SK-N-SH (cell line): ENCODE measurements at regions not wholly inside any gene's neighbourhood (a gene's known extent, or its start where the extent isn't known, plus 50 kb on each side); places are given as distances from the start of the nearest gene placed in this dataset.

Experiments
- CTCF ChIA-PET: fragments of 300-600, 350-600 bp; formaldehyde crosslinking; extraction: SDS; loops from one replicate; lab custom pipeline; 2021; lab: Yijun Ruan, JAX
- POLR2A ChIA-PET: fragments of 350-600 bp; sonication (Branson Sonifier 250); formaldehyde crosslinking; extraction: SDS; loops from one replicate; lab custom pipeline; 2020; ENCODE audit warnings: antibody characterized with exemption, inconsistent platforms; lab: Yijun Ruan, JAX
- DNase-seq: peaks from one replicate; pipeline ENCODE4 v3.0.0; 2012
- H2AFZ ChIP-seq: fragments of 200-600 bp; sonication (generic); 2 replicates; pipeline ENCODE4 v1.8.1; 2016; ENCODE audit warnings: antibody characterized with exemption, mild to moderate bottlenecking, low read depth
- H3F3A ChIP-seq: fragments of 200-600 bp; sonication (generic); replicated peaks from 2 replicates; pipeline ENCODE3; 2016; ENCODE audit warnings: antibody characterized with exemption, mild to moderate bottlenecking; ENCODE audit not compliant: insufficient read depth
- H3K27ac ChIP-seq, 2 experiments: fragments of 200-500 bp in 1 of 2; fragments of 200-600 bp in 1 of 2; sonication (Bioruptor generic) in 1 of 2; sonication (generic), shearing (Covaris generic) in 1 of 2; 2 replicates each; pipeline versions ENCODE4 v1.5.1 to v1.6.1; 2014 to 2016; ENCODE audit warnings: low read depth in 2 of 2, inconsistent platforms in 1 of 2, low read length in 1 of 2, mild to moderate bottlenecking in 1 of 2, mixed read lengths in 1 of 2
- H3K27me3 ChIP-seq: fragments of 200-600 bp; sonication (generic), shearing (Covaris generic); 2 replicates; pipeline ENCODE4 v1.6.1; 2016; ENCODE audit warnings: mixed run types; ENCODE audit not compliant: insufficient read depth
- H3K36me3 ChIP-seq, 2 experiments: fragments of 200-500 bp in 1 of 2; fragments of 200-600 bp in 1 of 2; sonication (Bioruptor generic) in 1 of 2; sonication (generic) in 1 of 2; replicated peaks in 1 of 2; 2 replicates each; pipeline versions ENCODE3 to v1.5.1; 2014 to 2016; ENCODE audit warnings: low read length in 1 of 2, mild to moderate bottlenecking in 1 of 2; ENCODE audit not compliant: insufficient read depth in 2 of 2, control insufficient read depth in 1 of 2
- H3K4me1 ChIP-seq, 2 experiments: fragments of 200-500 bp in 1 of 2; fragments of 200-600 bp in 1 of 2; sonication (Bioruptor generic) in 1 of 2; sonication (generic), shearing (Covaris generic) in 1 of 2; 2 replicates each; pipeline versions ENCODE4 v1.5.1 to v1.6.1; 2014 to 2016; ENCODE audit warnings: low read depth in 1 of 2, low read length in 1 of 2, mixed run types in 1 of 2; ENCODE audit not compliant: insufficient read depth in 2 of 2, control insufficient read depth in 1 of 2
- H3K4me2 ChIP-seq: fragments of 200-600 bp; sonication (generic), shearing (Covaris generic); 2 replicates; pipeline ENCODE4 v1.6.1; 2017; ENCODE audit warnings: mixed run types
- H3K4me3 ChIP-seq, 2 experiments: fragments of 200-500 bp in 1 of 2; fragments of 200-600 bp in 1 of 2; sonication (Bioruptor generic) in 1 of 2; sonication (generic), shearing (Covaris generic) in 1 of 2; 2 replicates each; pipeline versions ENCODE4 v1.5.1 to v1.8.1; 2014 to 2016; ENCODE audit warnings: low read depth in 2 of 2, inconsistent platforms in 1 of 2, low read length in 1 of 2, mild to moderate bottlenecking in 1 of 2, mixed read lengths in 1 of 2, moderate library complexity in 1 of 2
- H3K79me2 ChIP-seq: fragments of 200-600 bp; sonication (generic); 2 replicates; pipeline ENCODE4 v1.8.1; 2017; ENCODE audit warnings: mild to moderate bottlenecking; ENCODE audit not compliant: insufficient read depth
- H3K9ac ChIP-seq: fragments of 200-600 bp; sonication (generic); 2 replicates; pipeline ENCODE4 v1.6.1; 2017; ENCODE audit warnings: mixed run types
- H3K9me2 ChIP-seq: fragments of 200-600 bp; sonication (generic); 2 replicates; pipeline ENCODE4 v1.6.1; 2017; ENCODE audit warnings: mixed run types
- H3K9me3 ChIP-seq: fragments of 200-600 bp; sonication (generic); 2 replicates; pipeline ENCODE4 v1.6.1; 2017; ENCODE audit warnings: mixed run types, mild to moderate bottlenecking, moderate library complexity
- H4K20me1 ChIP-seq: fragments of 200-600 bp; sonication (generic); 2 replicates; pipeline ENCODE4 v1.6.1; 2017; ENCODE audit warnings: mild to moderate bottlenecking, mixed run types; ENCODE audit not compliant: insufficient read depth
- EZH2phosphoT487 ChIP-seq: fragments of 200-600 bp; sonication (generic); IDR thresholded peaks from 2 replicates; pipeline ENCODE4 v1.6.1; 2017; ENCODE audit warnings: low read depth, mixed run types, mild to moderate bottlenecking, antibody characterized with exemption, moderate library complexity, borderline replicate concordance
- FOSL2 ChIP-seq: IDR thresholded peaks from 2 replicates; pipeline ENCODE4 v1.4.0; 2012; ENCODE audit warnings: low read depth, mild to moderate bottlenecking, moderate library complexity, borderline replicate concordance
- FOXM1 ChIP-seq: IDR thresholded peaks from 2 replicates; pipeline ENCODE4 v1.4.0; 2012; ENCODE audit warnings: low read depth, mild to moderate bottlenecking
- GABPA ChIP-seq: IDR thresholded peaks from 2 replicates; pipeline ENCODE4 v1.4.0; 2012; ENCODE audit warnings: low read depth, mild to moderate bottlenecking
- MEF2A ChIP-seq: IDR thresholded peaks from 2 replicates; pipeline ENCODE4 v1.4.0; 2012; ENCODE audit warnings: low read depth, borderline replicate concordance
- NFIC ChIP-seq: IDR thresholded peaks from 2 replicates; pipeline ENCODE4 v1.4.0; 2012; ENCODE audit warnings: borderline replicate concordance
- RAD21 ChIP-seq: IDR thresholded peaks from 2 replicates; pipeline ENCODE4 v1.6.1; 2012; ENCODE audit warnings: mild to moderate bottlenecking, low read length
- REST ChIP-seq: IDR thresholded peaks from 2 replicates; pipeline ENCODE4 v1.6.1; 2012; ENCODE audit warnings: mild to moderate bottlenecking, low read depth, low read length, moderate library complexity
- SIN3A ChIP-seq: IDR thresholded peaks from 2 replicates; pipeline ENCODE4 v1.6.1; 2012; ENCODE audit warnings: low read depth, mild to moderate bottlenecking, low read length, moderate library complexity, borderline replicate concordance
- SMC3 ChIP-seq: IDR thresholded peaks from 2 replicates; pipeline ENCODE4 v1.6.1; 2012; ENCODE audit warnings: low read depth, low read length, improper control_type of control experiment
- TAF1 ChIP-seq: IDR thresholded peaks from 2 replicates; pipeline ENCODE4 v1.6.1; 2012; ENCODE audit warnings: low read depth, mild to moderate bottlenecking, low read length, moderate library complexity, borderline replicate concordance
- TCF12 ChIP-seq: IDR thresholded peaks from 2 replicates; pipeline ENCODE4 v1.4.0; 2012
- TEAD4 ChIP-seq: IDR thresholded peaks from 2 replicates; pipeline ENCODE4 v1.4.0; 2012; ENCODE audit warnings: mild to moderate bottlenecking, borderline replicate concordance; ENCODE audit not compliant: insufficient read depth
- YY1 ChIP-seq: IDR thresholded peaks from 2 replicates; pipeline ENCODE4 v1.4.0; 2012; ENCODE audit warnings: low read depth, mild to moderate bottlenecking
- ZBTB33 ChIP-seq: IDR thresholded peaks from 2 replicates; pipeline ENCODE4 v1.4.0; 2012; ENCODE audit warnings: low read depth, borderline replicate concordance
- WGBS: methylation state at CpG from one replicate; pipeline ENCODE4 v1.1.6; 2017; ENCODE audit warnings: low lambda C conversion rate; 5-methylcytosine and 5-hydroxymethylcytosine counted together
- TF ChIP-seq, protein P1 (sequence below): IDR thresholded peaks from 2 replicates; pipeline ENCODE4 v1.4.0; 2012; ENCODE audit warnings: low read depth

DNA sequence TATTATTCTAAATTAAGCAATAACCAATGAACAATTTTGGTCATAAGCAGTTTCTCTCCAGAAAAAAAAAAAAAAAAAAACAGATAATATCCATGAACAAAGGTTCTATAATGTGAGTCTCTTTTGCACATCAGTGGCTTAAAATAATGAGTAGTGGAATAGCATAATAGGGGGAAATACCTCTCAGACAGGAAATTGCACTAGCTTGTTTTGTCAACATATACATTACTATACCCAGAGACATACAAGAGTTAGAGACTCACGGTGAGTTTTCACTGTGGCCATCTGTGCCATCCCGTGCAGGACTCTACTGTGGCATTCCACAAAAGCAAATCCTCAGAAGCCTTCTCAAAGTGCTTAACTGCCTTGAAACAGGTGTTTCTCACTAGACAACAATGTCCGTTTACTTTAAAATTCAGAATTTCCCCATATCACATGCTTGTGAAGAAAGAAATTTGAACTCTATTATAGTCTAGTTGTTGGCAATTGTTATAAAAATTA lies 697.9 kb downstream of the USP25 start:
- H3K79me2 ChIP-seq, result no peaks in the 10 kb centered on the region
- no peaks in the 10 kb centered on the region for H3K9me2 ChIP-seq
- H3K4me1 ChIP-seq, result peaks cover 0 to 3% of the 10 kb centered on the region in 2 experiments; a peak in 2 of 4 replicates
- CTCF ChIA-PET, result no interaction called here
- no peak overlapping the region for H2AFZ ChIP-seq
- H3K4me3 ChIP-seq, result no peak overlapping the region
- H4K20me1 ChIP-seq, result no peaks in the 10 kb centered on the region
- DNase-seq, result no peak
- no peak overlapping the region; a peak in 1 of 4 replicates for H3K27ac ChIP-seq
- 83% methylated on average over 2 of the region's 3 CpGs for WGBS
- no peaks in the 10 kb centered on the region for H3K27me3 ChIP-seq
- TF ChIP-seq TAF1, result no peak
- no peak for TF ChIP-seq YY1
- TF ChIP-seq MEF2A, result no peak
- no peak for TF ChIP-seq ZBTB33
- TF ChIP-seq GABPA, result no peak
- TF ChIP-seq SIN3A, result no peak
- no peak for TF ChIP-seq TCF12
- TF ChIP-seq FOXM1, result no peak
- TF ChIP-seq EZH2phosphoT487, result no peak
- TF ChIP-seq, protein P1, sequence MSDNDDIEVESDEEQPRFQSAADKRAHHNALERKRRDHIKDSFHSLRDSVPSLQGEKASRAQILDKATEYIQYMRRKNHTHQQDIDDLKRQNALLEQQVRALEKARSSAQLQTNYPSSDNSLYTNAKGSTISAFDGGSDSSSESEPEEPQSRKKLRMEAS, result no peak
- no peak for TF ChIP-seq SMC3
- TF ChIP-seq FOSL2, result no peak
- TF ChIP-seq RAD21, result no peak
- no peak for TF ChIP-seq TEAD4
- TF ChIP-seq NFIC, result no peak
- TF ChIP-seq REST, result no peak
- H3K9ac ChIP-seq, result no peak overlapping the region
- H3K9me3 ChIP-seq, result no peaks in the 10 kb centered on the region
- H3K4me2 ChIP-seq, result no peak overlapping the region
- POLR2A ChIA-PET, result no interaction called here
- no peaks in the 10 kb centered on the region for H3K36me3 ChIP-seq
- H3F3A ChIP-seq, result no peaks in the 10 kb centered on the region
